Tibial artery (tissue), 4 donors: ENCODE measurements at regions not wholly inside any gene's neighbourhood (a gene's known extent, or its start where the extent isn't known, plus 50 kb on each side); places are given as distances from the start of the nearest gene placed in this dataset.

Experiments used
- DNase-seq, 2 donors: peaks; one replicate each; pipeline ENCODE4 v3.0.0-alpha.2; 2019
- H3K27ac ChIP-seq, 2 donors: fragments of 200-600 bp; sonication (generic) in 1 of 2; 1 replicate in 1 of 2; 2 replicates in 1 of 2; pipeline ENCODE4 v1.5.1; 2018 to 2019; ENCODE audit warnings: mild to moderate bottlenecking in 1 of 2
- H3K27me3 ChIP-seq, 2 donors: fragments of 200-600 bp; sonication (generic) in 1 of 2; one replicate each; pipeline versions ENCODE4 v1.5.1 to v1.6.0; 2016 to 2019
- H3K36me3 ChIP-seq, 3 donors: fragments of 200-600 bp; sonication (generic) in 2 of 3; one replicate each; pipeline ENCODE4 v1.5.1; 2016 to 2019; ENCODE audit warnings: mild to moderate bottlenecking in 2 of 3
- H3K4me1 ChIP-seq, 4 donors: fragments of 200-600 bp; sonication (generic) in 2 of 4; 1 replicate in 3 of 4; 2 replicates in 1 of 4; pipeline ENCODE4 v1.5.1; 2016 to 2019
- H3K4me3 ChIP-seq, 2 donors: fragments of 200-600 bp; sonication (generic) in 1 of 2; 1 replicate in 1 of 2; 2 replicates in 1 of 2; pipeline ENCODE4 v1.5.1; 2018 to 2019; ENCODE audit warnings: mild to moderate bottlenecking in 2 of 2
- H3K9me3 ChIP-seq, 3 donors: fragments of 200-600 bp; sonication (generic) in 1 of 3; one replicate each; pipeline ENCODE4 v1.5.1; 2016 to 2019
- CTCF ChIP-seq, 2 experiments: fragments of 200-600 bp in 1 of 2; fragments of 450-650 bp in 1 of 2; IDR thresholded peaks; one replicate each; pipeline ENCODE4 v1.5.1; 2017 to 2019; ENCODE audit warnings: antibody characterized with exemption in 2 of 2, mild to moderate bottlenecking in 1 of 2, moderate library complexity in 1 of 2
- intact Hi-C: fragments of 100-400 bp; cut with DNase I; formaldehyde crosslinking; loops from one replicate; pipeline ENCODE4 v1.15.0; 2023; ENCODE audit warnings: low total_unique reads

GRCh38 chr5:133814152-133814551, 154.3 kb downstream of the C5orf15 start:
- TF ChIP-seq CTCF (IDR thresholded peaks at IDR 0.05) = no peak
- no peak for DNase-seq

DNA sequence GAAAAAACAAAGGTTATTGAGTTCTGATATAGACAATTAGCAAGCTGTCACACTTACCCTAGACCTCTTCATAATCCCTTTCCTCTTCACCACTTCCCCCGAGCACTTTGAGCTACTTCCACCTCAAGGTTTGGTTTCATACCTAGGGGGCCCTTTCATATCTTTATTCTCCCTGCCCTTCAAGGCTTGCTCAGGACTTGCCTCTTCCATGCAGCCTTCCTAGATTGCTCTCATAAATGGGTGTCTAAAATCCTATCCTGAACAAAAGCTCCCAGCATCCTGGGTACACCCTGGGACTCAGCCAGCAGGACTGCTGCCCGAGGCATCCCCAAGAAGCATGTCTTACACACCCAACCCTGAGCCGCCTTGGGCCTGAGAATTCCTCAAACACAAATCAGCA, 157.3 kb downstream of the C5orf15 start:
- no peaks in the 10 kb centered on the region for H3K9me3 ChIP-seq
- intact Hi-C loops = no loop called here
- peaks cover 0 to 17% of the 10 kb centered on the region in 2 donors for H3K27me3 ChIP-seq
- H3K27ac ChIP-seq = no peak overlapping the region
- no peak overlapping the region for H3K4me3 ChIP-seq
- no peaks in the 10 kb centered on the region for H3K4me1 ChIP-seq
- H3K36me3 ChIP-seq = no peaks in the 10 kb centered on the region
- TF ChIP-seq CTCF (IDR thresholded peaks at IDR 0.05) = no peak
- no peak for DNase-seq

More at GRCh38 chr5:133814152-133814551, 154.3 kb downstream of the C5orf15 start:
- H3K36me3 ChIP-seq = no peaks in the 10 kb centered on the region
- peaks cover 0 to 11% of the 10 kb centered on the region in 2 donors for H3K27me3 ChIP-seq
- H3K4me1 ChIP-seq = peaks cover 0 to 10% (median 3%) of the 10 kb centered on the region in 4 donors
- intact Hi-C loops = no loop called here
- H3K27ac ChIP-seq = no peak overlapping the region
- H3K4me3 ChIP-seq = no peak overlapping the region
- no peaks in the 10 kb centered on the region for H3K9me3 ChIP-seq

DNA sequence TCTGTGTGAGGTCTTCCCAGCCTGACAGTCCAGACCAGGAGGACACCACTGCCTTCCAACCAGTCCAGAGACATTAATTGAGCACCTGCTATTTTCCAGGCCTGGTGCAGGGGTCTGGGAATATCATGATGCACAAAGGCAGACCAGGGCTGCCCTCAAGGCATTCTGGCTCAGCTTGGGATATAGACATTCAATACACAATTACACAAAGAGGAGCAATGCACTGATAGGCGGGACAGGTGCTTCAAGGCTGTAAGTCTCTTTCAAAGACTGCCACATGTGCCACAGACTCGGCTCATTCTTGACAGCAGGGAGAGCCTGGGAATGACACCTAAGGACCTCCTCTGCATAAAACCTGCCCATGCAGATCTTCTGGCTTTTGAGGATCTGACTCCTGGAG, 158.6 kb downstream of the C5orf15 start:
- Histone ChIP-seq H3K27me3 (peaks cover 0 to 17% of the 10 kb centered on the region in 2 donors), H3K4me1 (no peaks in the 10 kb centered on the region), H3K4me3 (no peak overlapping the region), H3K27ac (no peak overlapping the region), H3K9me3 (no peaks in the 10 kb centered on the region), H3K36me3 (no peaks in the 10 kb centered on the region)
- no peak for TF ChIP-seq CTCF (IDR thresholded peaks at IDR 0.05)
- intact Hi-C loops = no loop called here
- DNase-seq = no peak

GRCh38 chr5:133807348-133807747, 161.1 kb downstream of the C5orf15 start:
- DNase-seq = no peak
- no peak for TF ChIP-seq CTCF (IDR thresholded peaks at IDR 0.05)
- Histone ChIP-seq H3K4me3 (no peak overlapping the region), H3K4me1 (no peaks in the 10 kb centered on the region), H3K27ac (no peak overlapping the region), H3K9me3 (no peaks in the 10 kb centered on the region), H3K36me3 (no peaks in the 10 kb centered on the region), H3K27me3 (peaks cover 0 to 9% of the 10 kb centered on the region in 2 donors)
- intact Hi-C loops = no loop called here

DNA sequence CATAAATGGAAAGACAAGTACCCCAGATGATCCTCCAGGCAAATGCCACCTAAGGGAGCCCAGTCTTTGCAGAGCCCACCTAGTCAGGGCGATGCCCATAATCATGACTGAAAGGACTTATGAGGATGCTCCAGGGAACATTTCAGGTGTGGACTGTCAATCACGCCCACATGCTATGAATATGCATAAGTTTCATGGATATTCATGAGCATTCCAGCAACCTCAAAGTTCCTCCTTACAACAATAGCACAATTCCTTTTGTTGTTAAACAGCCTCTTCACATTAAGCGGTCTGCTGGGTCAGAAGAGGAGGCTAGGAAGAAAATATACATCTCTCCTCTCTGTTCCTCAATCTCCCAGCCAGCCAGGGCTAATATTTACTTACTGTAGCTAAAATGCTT, 161.6 kb downstream of the C5orf15 start:
- Histone ChIP-seq H3K4me3 (no peak overlapping the region), H3K4me1 (no peaks in the 10 kb centered on the region), H3K36me3 (no peaks in the 10 kb centered on the region), H3K27ac (no peak overlapping the region), H3K27me3 (peaks cover 0 to 7% of the 10 kb centered on the region in 2 donors), H3K9me3 (no peaks in the 10 kb centered on the region)
- no peak for DNase-seq
- TF ChIP-seq CTCF (IDR thresholded peaks at IDR 0.05) = no peak
- intact Hi-C loops = no loop called here
